ENCODE measurements at regions not wholly inside any gene's neighbourhood (a gene's known extent, or its start where the extent isn't known, plus 50 kb on each side); places are given as distances from the start of the nearest gene placed in this dataset.

DNA sequence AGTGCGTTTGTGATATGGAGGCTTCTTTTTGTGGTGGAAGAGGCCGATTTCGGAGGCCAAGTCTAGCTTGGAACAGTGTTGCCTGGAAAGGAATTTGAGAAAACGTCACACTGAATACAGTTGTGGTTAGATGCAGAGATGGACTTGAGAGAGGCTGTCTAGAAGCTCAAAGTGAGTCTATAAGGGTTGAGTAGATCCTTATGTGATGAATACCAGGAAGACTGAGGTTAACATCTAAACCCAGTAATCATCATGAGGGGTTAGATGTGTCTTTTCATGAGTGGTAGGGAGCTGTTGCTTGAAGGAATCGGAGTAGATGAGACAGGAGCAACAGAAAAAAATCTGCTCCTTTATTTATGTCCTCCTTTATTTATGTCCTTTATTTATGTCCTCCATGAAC, 114.6 kb upstream of the IVNS1ABP start:
- TF ChIP-seq, protein P1, sequence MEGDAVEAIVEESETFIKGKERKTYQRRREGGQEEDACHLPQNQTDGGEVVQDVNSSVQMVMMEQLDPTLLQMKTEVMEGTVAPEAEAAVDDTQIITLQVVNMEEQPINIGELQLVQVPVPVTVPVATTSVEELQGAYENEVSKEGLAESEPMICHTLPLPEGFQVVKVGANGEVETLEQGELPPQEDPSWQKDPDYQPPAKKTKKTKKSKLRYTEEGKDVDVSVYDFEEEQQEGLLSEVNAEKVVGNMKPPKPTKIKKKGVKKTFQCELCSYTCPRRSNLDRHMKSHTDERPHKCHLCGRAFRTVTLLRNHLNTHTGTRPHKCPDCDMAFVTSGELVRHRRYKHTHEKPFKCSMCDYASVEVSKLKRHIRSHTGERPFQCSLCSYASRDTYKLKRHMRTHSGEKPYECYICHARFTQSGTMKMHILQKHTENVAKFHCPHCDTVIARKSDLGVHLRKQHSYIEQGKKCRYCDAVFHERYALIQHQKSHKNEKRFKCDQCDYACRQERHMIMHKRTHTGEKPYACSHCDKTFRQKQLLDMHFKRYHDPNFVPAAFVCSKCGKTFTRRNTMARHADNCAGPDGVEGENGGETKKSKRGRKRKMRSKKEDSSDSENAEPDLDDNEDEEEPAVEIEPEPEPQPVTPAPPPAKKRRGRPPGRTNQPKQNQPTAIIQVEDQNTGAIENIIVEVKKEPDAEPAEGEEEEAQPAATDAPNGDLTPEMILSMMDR (IDR thresholded peaks at IDR 0.05): no peak
- TF ChIP-seq EP300 (IDR thresholded peaks at IDR 0.05): no peak

Measured in sigmoid colon (tissue), 4 donors.